ENCODE measurements at regions not wholly inside any gene's neighbourhood (a gene's known extent, or its start where the extent isn't known, plus 50 kb on each side); places are given as distances from the start of the nearest gene placed in this dataset.

GRCh38 chr13:37326334-37326733 lies 220.9 kb upstream of the CSNK1A1L start:
- Histone ChIP-seq H3K27me3 (ENCODE audit: insufficient read depth, low read length, poor library complexity, severe bottlenecking) (no peaks in the 10 kb centered on the region), H3K4me3 (ENCODE audit: low read length) (no peak overlapping the region), H3K36me3 (ENCODE audit: insufficient read depth, low read length) (no peaks in the 10 kb centered on the region), H3K4me1 (ENCODE audit: insufficient read depth, low read length) (no peaks in the 10 kb centered on the region), H3K27ac (ENCODE audit: low read depth, low read length) (no peak overlapping the region), H3K9me3 (ENCODE audit: low read length) (no peaks in the 10 kb centered on the region)
- no peaks in the 10 kb centered on the region for H3K4me1 Mint-ChIP-seq
- ChIA-PET POLR2A (no interaction called here), CTCF (no interaction called here)
- no peaks in the 10 kb centered on the region for H3K27me3 Mint-ChIP-seq
- H3K4me3 Mint-ChIP-seq: no peak overlapping the region
- no peaks in the 10 kb centered on the region for H3K36me3 Mint-ChIP-seq
- no peak for DNase-seq
- no peak overlapping the region for H3K27ac Mint-ChIP-seq
- peaks cover 0 to 22% (median 2%) of the 10 kb centered on the region in 5 donors for H3K9me3 Mint-ChIP-seq

DNA sequence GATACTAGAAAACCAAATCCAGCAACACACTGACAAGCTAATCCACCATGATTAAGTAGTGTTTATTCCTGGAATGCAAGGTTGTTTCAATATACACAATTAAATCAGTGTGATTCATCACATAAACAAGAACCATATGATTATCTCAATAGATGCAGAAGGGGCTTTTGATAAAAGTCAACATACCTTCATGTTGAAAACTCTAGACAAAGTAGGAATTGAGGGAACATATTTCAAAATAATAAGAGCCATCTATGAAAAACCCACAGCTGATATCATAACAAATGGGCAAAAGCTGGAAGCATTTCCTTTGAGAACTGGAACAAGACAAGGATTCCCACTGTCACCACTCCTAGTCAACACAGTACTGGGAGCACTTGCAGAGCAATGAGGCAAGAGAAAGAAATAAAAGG lies 213.6 kb upstream of the CSNK1A1L start:
- Mint-ChIP-seq H3K4me3 (no peak overlapping the region), H3K36me3 (no peaks in the 10 kb centered on the region), H3K9me3 (peaks cover 2 to 22% (median 8%) of the 10 kb centered on the region in 5 donors), H3K27me3 (peaks cover 0 to 2% of the 10 kb centered on the region in 2 donors), H3K4me1 (no peaks in the 10 kb centered on the region), H3K27ac (no peak overlapping the region)
- Histone ChIP-seq H3K4me3 (ENCODE audit: low read length) (no peak overlapping the region), H3K36me3 (ENCODE audit: insufficient read depth, low read length) (no peaks in the 10 kb centered on the region), H3K4me1 (ENCODE audit: insufficient read depth, low read length) (no peaks in the 10 kb centered on the region), H3K27ac (ENCODE audit: low read depth, low read length) (no peak overlapping the region), H3K9me3 (ENCODE audit: low read length) (no peaks in the 10 kb centered on the region), H3K27me3 (ENCODE audit: insufficient read depth, low read length, poor library complexity, severe bottlenecking) (no peaks in the 10 kb centered on the region)
- no peak for DNase-seq
- ChIA-PET CTCF (no interaction called here), POLR2A (no interaction called here)

DNA sequence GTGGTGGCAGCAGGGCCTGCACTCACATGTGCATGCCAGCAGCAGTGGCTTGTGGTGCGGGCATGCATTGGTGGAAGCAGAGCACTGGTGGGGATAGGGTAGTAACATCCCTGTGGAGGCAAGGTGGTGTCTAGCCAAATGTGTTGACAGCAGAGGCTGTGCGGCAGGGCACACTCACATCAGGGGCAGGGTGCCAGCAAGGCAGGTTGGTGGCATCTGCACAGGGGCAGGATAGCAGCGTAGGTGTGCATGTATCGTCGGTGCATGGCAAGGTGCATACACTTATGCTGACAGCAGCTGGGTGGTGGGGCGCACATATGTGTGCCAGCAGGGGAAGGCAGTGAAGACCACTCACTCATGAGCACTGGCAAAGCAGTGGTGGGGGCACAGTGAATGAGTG lies 211.5 kb upstream of the CSNK1A1L start:
- H3K4me1 Mint-ChIP-seq: no peaks in the 10 kb centered on the region

GRCh38 chr13:37313372-37313771 lies 207.9 kb upstream of the CSNK1A1L start:
- no peaks in the 10 kb centered on the region for H3K27me3 ChIP-seq (ENCODE audit: insufficient read depth, low read length, poor library complexity, severe bottlenecking)
- no peak overlapping the region for H3K27ac Mint-ChIP-seq
- ChIA-PET CTCF (no interaction called here), POLR2A (no interaction called here)
- no peaks in the 10 kb centered on the region for H3K36me3 ChIP-seq (ENCODE audit: insufficient read depth, low read length)
- no peaks in the 10 kb centered on the region for H3K9me3 ChIP-seq (ENCODE audit: low read length)
- H3K4me3 ChIP-seq (ENCODE audit: low read length): no peak overlapping the region
- DNase-seq: no peak
- peaks cover 0 to 7% (median 6%) of the 10 kb centered on the region in 5 donors for H3K9me3 Mint-ChIP-seq
- no peaks in the 10 kb centered on the region for H3K4me1 Mint-ChIP-seq
- H3K36me3 Mint-ChIP-seq: no peaks in the 10 kb centered on the region
- no peak overlapping the region for H3K4me3 Mint-ChIP-seq
- no peak overlapping the region for H3K27ac ChIP-seq (ENCODE audit: low read depth, low read length)
- no peaks in the 10 kb centered on the region for H3K4me1 ChIP-seq (ENCODE audit: insufficient read depth, low read length)
- H3K27me3 Mint-ChIP-seq: peaks cover 0 to 2% of the 10 kb centered on the region in 2 donors

More for the DNA sequence above, 211.5 kb upstream of the CSNK1A1L start:
- Histone ChIP-seq H3K27ac (ENCODE audit: low read depth, low read length) (no peak overlapping the region), H3K4me3 (ENCODE audit: low read length) (no peak overlapping the region), H3K9me3 (ENCODE audit: low read length) (no peaks in the 10 kb centered on the region), H3K4me1 (ENCODE audit: insufficient read depth, low read length) (no peaks in the 10 kb centered on the region), H3K36me3 (ENCODE audit: insufficient read depth, low read length) (no peaks in the 10 kb centered on the region), H3K27me3 (ENCODE audit: insufficient read depth, low read length, poor library complexity, severe bottlenecking) (no peaks in the 10 kb centered on the region)
- H3K9me3 Mint-ChIP-seq: peaks cover 2 to 24% (median 8%) of the 10 kb centered on the region in 5 donors
- POLR2A ChIA-PET: no interaction called here
- H3K36me3 Mint-ChIP-seq: no peaks in the 10 kb centered on the region
- peaks cover 0 to 2% of the 10 kb centered on the region in 2 donors for H3K27me3 Mint-ChIP-seq
- H3K27ac Mint-ChIP-seq: no peak overlapping the region
- DNase-seq: no peak
- CTCF ChIA-PET: no interaction called here
- no peak overlapping the region for H3K4me3 Mint-ChIP-seq

GRCh38 chr13:37306778-37307544 lies 201.5 kb upstream of the CSNK1A1L start:
- no peak overlapping the region for H3K27ac Mint-ChIP-seq
- no peaks in the 10 kb centered on the region for H3K27me3 ChIP-seq (ENCODE audit: insufficient read depth, low read length, poor library complexity, severe bottlenecking)
- H3K9me3 Mint-ChIP-seq: peaks cover 0 to 5% (median 0%) of the 10 kb centered on the region in 5 donors
- no peaks in the 10 kb centered on the region for H3K36me3 Mint-ChIP-seq
- no peaks in the 10 kb centered on the region for H3K4me1 Mint-ChIP-seq
- H3K9me3 ChIP-seq (ENCODE audit: low read length): no peaks in the 10 kb centered on the region
- DNase-seq: no peak
- H3K4me3 Mint-ChIP-seq: no peak overlapping the region
- no peak overlapping the region for H3K4me3 ChIP-seq (ENCODE audit: low read length)
- no peaks in the 10 kb centered on the region for H3K27me3 Mint-ChIP-seq
- POLR2A ChIA-PET: no interaction called here
- no peaks in the 10 kb centered on the region for H3K36me3 ChIP-seq (ENCODE audit: insufficient read depth, low read length)
- H3K4me1 ChIP-seq (ENCODE audit: insufficient read depth, low read length): no peaks in the 10 kb centered on the region
- CTCF ChIA-PET: no interaction called here
- H3K27ac ChIP-seq (ENCODE audit: low read depth, low read length): no peak overlapping the region

DNA sequence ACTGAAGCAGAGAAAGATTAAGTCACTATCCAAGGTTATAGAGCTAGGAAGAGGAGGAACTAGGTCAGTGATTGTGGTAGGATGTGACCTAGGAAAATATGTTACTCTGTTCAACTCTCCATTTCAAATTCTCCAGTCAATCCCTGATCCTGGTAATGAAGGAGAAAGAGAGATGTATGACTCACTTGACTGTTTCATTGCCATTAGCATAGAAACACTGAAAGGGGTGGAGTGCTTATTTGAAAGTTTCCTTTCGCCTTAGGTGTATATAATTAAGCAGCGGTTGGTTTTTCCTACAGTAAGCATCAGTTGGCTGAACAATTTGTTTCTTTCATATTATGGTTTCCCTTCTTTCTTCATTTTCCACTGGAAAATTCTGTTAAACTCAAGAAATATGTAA lies 198.1 kb upstream of the CSNK1A1L start:
- no peaks in the 10 kb centered on the region for H3K27me3 Mint-ChIP-seq
- Histone ChIP-seq H3K9me3 (ENCODE audit: low read length) (no peaks in the 10 kb centered on the region), H3K4me1 (ENCODE audit: insufficient read depth, low read length) (no peaks in the 10 kb centered on the region), H3K4me3 (ENCODE audit: low read length) (no peak overlapping the region), H3K27me3 (ENCODE audit: insufficient read depth, low read length, poor library complexity, severe bottlenecking) (no peaks in the 10 kb centered on the region), H3K36me3 (ENCODE audit: insufficient read depth, low read length) (no peaks in the 10 kb centered on the region), H3K27ac (ENCODE audit: low read depth, low read length) (no peak overlapping the region)
- POLR2A ChIA-PET: no interaction called here
- no peak overlapping the region for H3K4me3 Mint-ChIP-seq
- CTCF ChIA-PET: no interaction called here
- peaks cover 0 to 7% (median 3%) of the 10 kb centered on the region in 5 donors for H3K9me3 Mint-ChIP-seq
- H3K27ac Mint-ChIP-seq: no peak overlapping the region
- no peak for DNase-seq
- H3K4me1 Mint-ChIP-seq: no peaks in the 10 kb centered on the region
- H3K36me3 Mint-ChIP-seq: no peaks in the 10 kb centered on the region

DNA sequence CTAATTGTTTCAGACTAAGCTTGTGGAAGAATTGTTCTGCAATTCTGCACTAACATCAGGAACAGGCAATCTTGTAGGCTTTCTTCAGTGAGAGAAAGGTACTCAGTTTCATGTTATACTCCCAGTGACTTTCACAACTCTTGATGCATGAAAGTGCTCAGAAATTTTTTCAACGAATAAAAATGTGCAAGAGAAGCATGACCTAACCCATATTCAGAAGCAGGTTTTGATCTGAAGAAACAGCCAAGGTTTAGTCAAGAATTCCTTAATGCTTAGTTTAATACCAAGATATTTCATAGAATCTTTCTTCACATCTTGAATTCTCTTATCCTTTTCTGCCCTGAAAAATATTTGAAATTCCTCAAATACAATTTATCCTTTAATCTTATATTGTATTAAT lies 197.2 kb upstream of the CSNK1A1L start:
- ChIA-PET CTCF (no interaction called here), POLR2A (no interaction called here)
- H3K27ac Mint-ChIP-seq: no peak overlapping the region
- H3K27me3 ChIP-seq (ENCODE audit: insufficient read depth, low read length, poor library complexity, severe bottlenecking): no peaks in the 10 kb centered on the region
- no peaks in the 10 kb centered on the region for H3K36me3 ChIP-seq (ENCODE audit: insufficient read depth, low read length)
- no peak overlapping the region for H3K27ac ChIP-seq (ENCODE audit: low read depth, low read length)
- H3K27me3 Mint-ChIP-seq: no peaks in the 10 kb centered on the region
- H3K4me3 ChIP-seq (ENCODE audit: low read length): no peak overlapping the region
- no peak for DNase-seq
- peaks cover 0 to 10% (median 3%) of the 10 kb centered on the region in 5 donors for H3K9me3 Mint-ChIP-seq
- no peaks in the 10 kb centered on the region for H3K4me1 Mint-ChIP-seq
- H3K36me3 Mint-ChIP-seq: no peaks in the 10 kb centered on the region
- no peaks in the 10 kb centered on the region for H3K4me1 ChIP-seq (ENCODE audit: insufficient read depth, low read length)
- H3K9me3 ChIP-seq (ENCODE audit: low read length): no peaks in the 10 kb centered on the region
- no peak overlapping the region for H3K4me3 Mint-ChIP-seq

- CTCF ChIA-PET: no interaction called here
- H3K27ac Mint-ChIP-seq: no peak overlapping the region
- Histone ChIP-seq H3K36me3 (ENCODE audit: insufficient read depth, low read length) (no peaks in the 10 kb centered on the region), H3K4me1 (ENCODE audit: insufficient read depth, low read length) (no peaks in the 10 kb centered on the region), H3K4me3 (ENCODE audit: low read length) (no peak overlapping the region), H3K9me3 (ENCODE audit: low read length) (no peaks in the 10 kb centered on the region), H3K27ac (ENCODE audit: low read depth, low read length) (no peak overlapping the region), H3K27me3 (ENCODE audit: insufficient read depth, low read length, poor library complexity, severe bottlenecking) (no peaks in the 10 kb centered on the region)
- POLR2A ChIA-PET: no interaction called here
- H3K27me3 Mint-ChIP-seq: no peaks in the 10 kb centered on the region
- DNase-seq: no peak
- no peak overlapping the region for H3K4me3 Mint-ChIP-seq
- peaks cover 3 to 22% (median 13%) of the 10 kb centered on the region in 5 donors for H3K9me3 Mint-ChIP-seq
- H3K36me3 Mint-ChIP-seq: no peaks in the 10 kb centered on the region
- no peaks in the 10 kb centered on the region for H3K4me1 Mint-ChIP-seq
These were observed 190.1 kb upstream of the CSNK1A1L start for GRCh38 chr13:37295573-37295972.

Measured in CD8-positive, alpha-beta memory T cell (primary cell).